Esophagus muscularis mucosa (tissue), 4 donors: ENCODE measurements at regions not wholly inside any gene's neighbourhood (a gene's known extent, or its start where the extent isn't known, plus 50 kb on each side); places are given as distances from the start of the nearest gene placed in this dataset.

Source experiments
- DNase-seq: peaks from one replicate; pipeline ENCODE4 v3.0.0-alpha.2; 2017; ENCODE audit errors: extremely low spot score
- H3K27ac ChIP-seq, 4 donors: fragments of 200-600 bp; sonication (generic); replicated peaks in 1 of 4; 1 replicate in 3 of 4; 2 replicates in 1 of 4; pipeline ENCODE4 v1.5.1; 2016 to 2019; ENCODE audit warnings: mild to moderate bottlenecking in 1 of 4
- H3K27me3 ChIP-seq, 4 donors: fragments of 200-600 bp; sonication (generic); one replicate each; pipeline versions ENCODE4 v1.5.1 to v1.6.0; 2016 to 2019
- H3K36me3 ChIP-seq, 4 donors: fragments of 200-600 bp; sonication (generic); one replicate each; pipeline ENCODE4 v1.5.1; 2016 to 2019
- H3K4me1 ChIP-seq, 4 donors: fragments of 200-600 bp; sonication (generic); one replicate each; pipeline ENCODE4 v1.5.1; 2016 to 2019
- H3K4me3 ChIP-seq, 4 donors: fragments of 200-600 bp; sonication (generic); 1 replicate in 2 of 4; 2 replicates in 2 of 4; pipeline ENCODE4 v1.5.1; 2016 to 2019; ENCODE audit warnings: mild to moderate bottlenecking in 4 of 4, moderate library complexity in 1 of 4
- H3K9me3 ChIP-seq, 4 donors: fragments of 200-600 bp; sonication (generic); 1 replicate in 3 of 4; 2 replicates in 1 of 4; pipeline ENCODE4 v1.5.1; 2016 to 2019
- CTCF ChIP-seq, 3 experiments: fragments of 200-600 bp in 2 of 3; fragments of 450-650 bp in 1 of 3; sonication (generic) in 2 of 3; IDR thresholded peaks; one replicate each; pipeline ENCODE4 v1.5.1; 2017 to 2019; ENCODE audit warnings: antibody characterized with exemption in 3 of 3, mild to moderate bottlenecking in 2 of 3, moderate library complexity in 1 of 3
- EP300 ChIP-seq: sonication (generic); formaldehyde crosslinking; IDR thresholded peaks from one replicate; pipeline ENCODE4 v1.6.1; 2017; ENCODE audit warnings: antibody characterized with exemption
- POLR2A ChIP-seq: fragments of 450-650 bp; IDR thresholded peaks from one replicate; pipeline ENCODE4 v1.6.1; 2017; ENCODE audit warnings: antibody characterized with exemption, moderate library complexity, mild to moderate bottlenecking, low read depth
- POLR2AphosphoS5 ChIP-seq, 2 donors: sonication (generic); formaldehyde crosslinking; IDR thresholded peaks; one replicate each; pipeline ENCODE4 v1.6.1; 2017; ENCODE audit warnings: antibody characterized with exemption in 2 of 2
- WGBS: methylation state at CpG from one replicate; pipeline ENCODE4 v1.1.5; 2018; 5-methylcytosine and 5-hydroxymethylcytosine counted together
- intact Hi-C: fragments of 100-400 bp; cut with DNase I; formaldehyde crosslinking; loops from one replicate; pipeline ENCODE4 v1.15.1; 2023

DNA sequence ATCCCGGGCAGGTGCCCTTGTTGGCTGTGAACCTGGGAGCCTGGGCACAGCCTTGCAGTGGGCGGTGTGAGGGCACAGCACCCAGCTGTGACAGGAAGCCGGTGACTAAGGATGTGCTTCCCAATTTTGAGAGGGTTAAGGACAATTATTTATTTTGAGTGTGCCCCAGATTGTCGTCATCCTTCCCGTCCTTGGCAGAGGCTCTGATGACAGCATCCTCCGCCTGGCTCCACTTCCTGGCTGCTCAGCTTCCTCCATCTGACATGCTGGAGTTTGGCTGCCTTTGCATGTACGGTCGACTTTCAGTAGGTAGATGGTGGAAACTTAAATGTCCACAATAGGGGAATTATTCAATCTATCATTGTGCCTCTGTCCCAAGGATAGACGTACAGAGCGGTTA lies 282.4 kb upstream of the EEF2KMT start:
- H3K36me3 ChIP-seq = no peaks in the 10 kb centered on the region
- intact Hi-C loops = no loop called here

DNA sequence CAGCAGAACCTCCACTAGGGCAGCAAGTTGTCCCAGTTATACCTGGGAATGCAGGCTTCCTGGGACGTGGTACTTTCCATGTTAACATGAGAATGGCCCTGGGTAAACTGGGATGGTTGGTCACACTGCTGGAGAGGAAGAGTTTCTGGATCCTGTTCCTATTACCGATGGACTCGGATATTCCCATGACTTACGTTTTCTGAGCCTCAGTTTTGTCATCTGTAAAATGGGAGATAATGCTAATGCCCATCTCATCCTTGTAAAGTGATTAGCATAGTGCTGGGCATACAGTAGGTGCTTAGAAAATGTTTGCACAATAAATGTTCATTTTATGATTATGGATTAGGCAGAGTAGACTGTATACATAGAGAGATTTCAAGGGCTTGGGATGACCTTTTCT lies 280.9 kb upstream of the EEF2KMT start:
- no peaks in the 10 kb centered on the region for H3K36me3 ChIP-seq
- TF ChIP-seq CTCF (IDR thresholded peaks at IDR 0.05) (no peak), EP300 (no peak), POLR2AphosphoS5 (IDR thresholded peaks at IDR 0.05) (no peak), POLR2A (no peak)
- intact Hi-C loops = no loop called here
- DNase-seq = no peak
- WGBS = 74% methylated on average over 4 of the region's 4 CpGs
- no peaks in the 10 kb centered on the region for H3K4me1 ChIP-seq
- H3K9me3 ChIP-seq = peaks cover 0 to 8% (median 3%) of the 10 kb centered on the region in 4 donors
- no peak overlapping the region for H3K27ac ChIP-seq
- H3K27me3 ChIP-seq = peaks cover 0 to 25% (median 0%) of the 10 kb centered on the region in 4 donors
- H3K4me3 ChIP-seq = no peak overlapping the region

More for the DNA sequence above, 282.4 kb upstream of the EEF2KMT start:
- TF ChIP-seq POLR2AphosphoS5 (IDR thresholded peaks at IDR 0.05) (no peak), POLR2A (no peak), EP300 (no peak), CTCF (IDR thresholded peaks at IDR 0.05) (no peak)
- H3K4me3 ChIP-seq = no peak overlapping the region
- no peak for DNase-seq
- H3K27ac ChIP-seq = no peak overlapping the region
- H3K27me3 ChIP-seq = peaks cover 0 to 25% (median 0%) of the 10 kb centered on the region in 4 donors
- no peaks in the 10 kb centered on the region for H3K4me1 ChIP-seq
- H3K9me3 ChIP-seq = peaks cover 0 to 13% (median 3%) of the 10 kb centered on the region in 4 donors
- whole genome bisulfite sequencing = 90% methylated on average over 7 of the region's 10 CpGs

GRCh38 chr16:5377280-5377898 lies 279.8 kb upstream of the EEF2KMT start:
- Histone ChIP-seq H3K36me3 (no peaks in the 10 kb centered on the region), H3K27ac (no peak overlapping the region), H3K27me3 (peaks cover 0 to 31% (median 0%) of the 10 kb centered on the region in 4 donors), H3K4me1 (no peaks in the 10 kb centered on the region), H3K4me3 (no peak overlapping the region), H3K9me3 (no peaks in the 10 kb centered on the region)
- intact Hi-C loops = no loop called here
- no peak for DNase-seq
- TF ChIP-seq EP300 (no peak), POLR2A (no peak), POLR2AphosphoS5 (IDR thresholded peaks at IDR 0.05) (no peak), CTCF (IDR thresholded peaks at IDR 0.05) (no peak)
- WGBS = 40% methylated on average over 10 of the region's 10 CpGs

- H3K36me3 ChIP-seq = no peaks in the 10 kb centered on the region
- no peaks in the 10 kb centered on the region for H3K4me1 ChIP-seq
- DNase-seq = no peak
- H3K27me3 ChIP-seq = peaks cover 0 to 29% (median 0%) of the 10 kb centered on the region in 4 donors
- H3K4me3 ChIP-seq = no peak overlapping the region
- intact Hi-C loops = no loop called here
- no peak for TF ChIP-seq EP300
- no peak for TF ChIP-seq POLR2A
- TF ChIP-seq CTCF (IDR thresholded peaks at IDR 0.05) = no peak
- H3K9me3 ChIP-seq = no peaks in the 10 kb centered on the region
- 60% methylated on average over 4 of the region's 4 CpGs for WGBS
- no peak overlapping the region for H3K27ac ChIP-seq
These were observed 276.6 kb upstream of the EEF2KMT start for GRCh38 chr16:5374184-5374583.

- no peaks in the 10 kb centered on the region for H3K4me1 ChIP-seq
These were observed 270.4 kb upstream of the EEF2KMT start for GRCh38 chr16:5367951-5368350.

More at GRCh38 chr16:5367951-5368350, 270.4 kb upstream of the EEF2KMT start:
- Histone ChIP-seq H3K9me3 (no peaks in the 10 kb centered on the region), H3K27me3 (peaks cover 0 to 36% (median 0%) of the 10 kb centered on the region in 4 donors), H3K36me3 (no peaks in the 10 kb centered on the region), H3K4me3 (no peak overlapping the region), H3K27ac (no peak overlapping the region)
- intact Hi-C loops = no loop called here
- WGBS = 95% methylated on average over 7 of the region's 7 CpGs
- DNase-seq = no peak
- TF ChIP-seq CTCF (IDR thresholded peaks at IDR 0.05) = no peak
- TF ChIP-seq POLR2A = no peak
